ENCODE measurements at regions not wholly inside any gene's neighbourhood (a gene's known extent, or its start where the extent isn't known, plus 50 kb on each side); places are given as distances from the start of the nearest gene placed in this dataset.

- Histone ChIP-seq H3K27ac (no peak overlapping the region), H2AFZ (no peak overlapping the region), H3K79me2 (no peaks in the 10 kb centered on the region), H3K27me3 (no peaks in the 10 kb centered on the region), H3K4me3 (no peak overlapping the region), H3K9me2 (replicated peaks; ENCODE audit: insufficient read depth) (no peaks in the 10 kb centered on the region), H3K9me3 (ENCODE audit: low read depth) (no peaks in the 10 kb centered on the region), H3K4me2 (no peak overlapping the region), H3K36me3 (replicated peaks; ENCODE audit: insufficient read depth, low read depth) (no peaks in the 10 kb centered on the region), H3K4me1 (ENCODE audit: insufficient read depth) (no peaks in the 10 kb centered on the region), H4K20me1 (ENCODE audit: insufficient read depth, poor library complexity, severe bottlenecking) (no peaks in the 10 kb centered on the region)
- TF ChIP-seq EZH2 (IDR thresholded peaks at IDR 0.05; ENCODE audit: borderline replicate concordance) (no peak), EZH2phosphoT487 (IDR thresholded peaks at IDR 0.05; ENCODE audit: low read depth, severe bottlenecking, unreplicated experiment) (no peak), CTCF (IDR thresholded peaks at IDR 0.05; ENCODE audit: poor library complexity) (no peak)
- DNase-seq (ENCODE audit: low spot score): no peak
These were observed 819.3 kb downstream of the PCDH7 start for GRCh38 chr4:31539284-31540069.

- H3K4me3 ChIP-seq: no peak overlapping the region
- no peaks in the 10 kb centered on the region for H3K79me2 ChIP-seq
- no peaks in the 10 kb centered on the region for H3K9me3 ChIP-seq (ENCODE audit: low read depth)
- H4K20me1 ChIP-seq (ENCODE audit: insufficient read depth, poor library complexity, severe bottlenecking): no peaks in the 10 kb centered on the region
- no peaks in the 10 kb centered on the region for H3K36me3 ChIP-seq (replicated peaks; ENCODE audit: insufficient read depth, low read depth)
- DNase-seq (ENCODE audit: low spot score): no peak
- H3K27ac ChIP-seq: no peak overlapping the region
- no peaks in the 10 kb centered on the region for H3K27me3 ChIP-seq
- no peak overlapping the region for H2AFZ ChIP-seq
- H3K4me2 ChIP-seq: no peak overlapping the region
- no peak for TF ChIP-seq CTCF (IDR thresholded peaks at IDR 0.05; ENCODE audit: poor library complexity)
- no peak for TF ChIP-seq EZH2 (IDR thresholded peaks at IDR 0.05; ENCODE audit: borderline replicate concordance)
- TF ChIP-seq EZH2phosphoT487 (IDR thresholded peaks at IDR 0.05; ENCODE audit: low read depth, severe bottlenecking, unreplicated experiment): no peak
- no peaks in the 10 kb centered on the region for H3K9me2 ChIP-seq (replicated peaks; ENCODE audit: insufficient read depth)
- no peaks in the 10 kb centered on the region for H3K4me1 ChIP-seq (ENCODE audit: insufficient read depth)
These were observed 825.2 kb downstream of the PCDH7 start for GRCh38 chr4:31545330-31545729.

- no peak overlapping the region for H3K27ac ChIP-seq
- no peak overlapping the region for H3K4me2 ChIP-seq
- H4K20me1 ChIP-seq (ENCODE audit: insufficient read depth, poor library complexity, severe bottlenecking): no peaks in the 10 kb centered on the region
- no peaks in the 10 kb centered on the region for H3K27me3 ChIP-seq
- no peak for DNase-seq (ENCODE audit: low spot score)
- no peaks in the 10 kb centered on the region for H3K36me3 ChIP-seq (replicated peaks; ENCODE audit: insufficient read depth, low read depth)
- no peaks in the 10 kb centered on the region for H3K4me1 ChIP-seq (ENCODE audit: insufficient read depth)
- no peak overlapping the region for H2AFZ ChIP-seq
- H3K79me2 ChIP-seq: no peaks in the 10 kb centered on the region
- WGBS (ENCODE audit: low lambda C conversion rate, missing lambda C conversion rate): 87% methylated on average over 1 of the region's 1 CpG
- TF ChIP-seq CTCF (IDR thresholded peaks at IDR 0.05; ENCODE audit: poor library complexity): no peak
- TF ChIP-seq EZH2phosphoT487 (IDR thresholded peaks at IDR 0.05; ENCODE audit: low read depth, severe bottlenecking, unreplicated experiment): no peak
- no peak for TF ChIP-seq EZH2 (IDR thresholded peaks at IDR 0.05; ENCODE audit: borderline replicate concordance)
- no peaks in the 10 kb centered on the region for H3K9me2 ChIP-seq (replicated peaks; ENCODE audit: insufficient read depth)
- no peaks in the 10 kb centered on the region for H3K9me3 ChIP-seq (ENCODE audit: low read depth)
- H3K4me3 ChIP-seq: no peak overlapping the region
These were observed 825.6 kb downstream of the PCDH7 start for GRCh38 chr4:31545755-31546154.
